HG02610 (cell line): ENCODE measurements at regions not wholly inside any gene's neighbourhood (a gene's known extent, or its start where the extent isn't known, plus 50 kb on each side); places are given as distances from the start of the nearest gene placed in this dataset.

ENCODE experiments used
- ATAC-seq: cut with Tn5 transposase; IDR thresholded peaks from one replicate; pipeline ENCODE4 v1.9.1; 2021; ENCODE audit warnings: mild to moderate bottlenecking, moderate library complexity; ENCODE audit not compliant: unreplicated experiment

GRCh38 chr2:118738524-118739308 is 108.7 kb downstream of the EN1 start:
- no peak for ATAC-seq

- ATAC-seq, result no peak
These were observed 109.3 kb downstream of the EN1 start for GRCh38 chr2:118738106-118738505.

GRCh38 chr2:118737684-118738083 is 109.8 kb downstream of the EN1 start:
- ATAC-seq, result no peak

- ATAC-seq, result no peak
These were observed 115.0 kb downstream of the EN1 start for GRCh38 chr2:118732432-118732831.

GRCh38 chr2:118731413-118731812 is 116.0 kb downstream of the EN1 start:
- no peak for ATAC-seq

- no peak for ATAC-seq
These were observed 117.0 kb downstream of the EN1 start for GRCh38 chr2:118730405-118730804.

- no peak for ATAC-seq
These were observed 117.7 kb downstream of the EN1 start for GRCh38 chr2:118729760-118730159.

- ATAC-seq, result no peak
These were observed 118.5 kb downstream of the EN1 start for GRCh38 chr2:118728984-118729383.

GRCh38 chr2:118726821-118727220 is 120.6 kb downstream of the EN1 start:
- ATAC-seq, result no peak

GRCh38 chr2:118723394-118723793 is 124.1 kb downstream of the EN1 start:
- no peak for ATAC-seq

GRCh38 chr2:118722976-118723375 is 124.5 kb downstream of the EN1 start:
- ATAC-seq, result no peak

- ATAC-seq, result no peak
These were observed 125.5 kb downstream of the EN1 start for GRCh38 chr2:118721817-118722551.

- ATAC-seq, result no peak
These were observed 126.6 kb downstream of the EN1 start for GRCh38 chr2:118720866-118721265.

- ATAC-seq, result no peak
These were observed 128.5 kb downstream of the EN1 start for GRCh38 chr2:118718921-118719320.

GRCh38 chr2:118716102-118716501 is 131.3 kb downstream of the EN1 start:
- ATAC-seq, result no peak

GRCh38 chr2:118714118-118714517 is 133.3 kb downstream of the EN1 start:
- ATAC-seq, result no peak

- ATAC-seq, result no peak
These were observed 135.8 kb downstream of the EN1 start for GRCh38 chr2:118711603-118712002.

- no peak for ATAC-seq
These were observed 137.0 kb downstream of the EN1 start for GRCh38 chr2:118710481-118710880.

GRCh38 chr2:118709786-118710185 is 137.7 kb downstream of the EN1 start:
- ATAC-seq, result no peak

- ATAC-seq, result no peak
These were observed 140.6 kb downstream of the EN1 start for GRCh38 chr2:118706844-118707243.

GRCh38 chr2:118706371-118706770 is 141.1 kb downstream of the EN1 start:
- ATAC-seq, result no peak

GRCh38 chr2:118705032-118705431 is 142.4 kb downstream of the EN1 start:
- no peak for ATAC-seq
